Stomach (tissue), 4 donors: ENCODE measurements at regions not wholly inside any gene's neighbourhood (a gene's known extent, or its start where the extent isn't known, plus 50 kb on each side); places are given as distances from the start of the nearest gene placed in this dataset.

Source experiments
- EP300 ChIP-seq: sonication (generic); formaldehyde crosslinking; IDR thresholded peaks from one replicate; pipeline ENCODE4 v1.6.1; 2017; ENCODE audit warnings: antibody characterized with exemption
- POLR2A ChIP-seq, 4 donors: fragments of 450-650 bp; IDR thresholded peaks; one replicate each; pipeline ENCODE4 v1.6.1; 2016; ENCODE audit warnings: antibody characterized with exemption in 4 of 4, control low read depth in 2 of 4, mild to moderate bottlenecking in 1 of 4, moderate library complexity in 1 of 4

DNA sequence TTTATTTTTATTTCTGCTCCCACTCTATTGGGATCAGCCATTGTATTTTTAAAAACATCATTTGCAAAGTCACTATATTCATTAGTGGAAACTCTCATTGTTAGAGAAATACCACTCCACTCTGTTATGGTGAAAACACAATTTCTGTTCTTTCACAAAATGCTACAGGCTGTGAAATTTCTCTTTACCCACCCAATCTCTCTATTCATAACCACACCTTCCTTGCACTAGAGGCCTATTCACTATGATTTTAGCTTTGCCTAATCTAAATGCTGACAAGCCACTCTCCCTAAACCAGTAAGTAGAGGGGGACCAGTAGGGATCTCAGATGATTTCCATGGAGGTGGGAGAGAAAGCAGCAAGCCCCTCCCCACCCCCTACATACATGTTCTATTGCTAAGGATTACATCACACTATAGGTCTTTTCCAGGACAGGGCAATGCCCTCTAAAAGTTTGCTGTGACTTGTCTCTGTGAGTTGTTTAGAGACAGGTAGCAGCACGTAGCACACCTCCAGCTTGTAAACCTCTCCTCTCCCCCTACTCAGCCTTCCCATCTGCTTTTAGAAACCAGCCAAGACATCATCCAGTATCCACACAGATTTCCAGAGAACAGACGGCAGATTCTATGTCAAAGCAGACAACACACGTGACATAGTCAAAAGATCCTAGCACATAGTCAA, 58.3 kb upstream of the PPP1R3C start:
- no peak for TF ChIP-seq POLR2A (IDR thresholded peaks at IDR 0.05)
- TF ChIP-seq EP300: no peak
